Small intestine (tissue), 7 donors: ENCODE measurements at regions not wholly inside any gene's neighbourhood (a gene's known extent, or its start where the extent isn't known, plus 50 kb on each side); places are given as distances from the start of the nearest gene placed in this dataset.
A peak's percentile ranks its signal among the peaks of the same experiment; 100 is the strongest.

Experiments
- DNase-seq, 2 donors: peaks; one replicate each; pipeline versions ENCODE4 v3.0.0 to v3.0.0-alpha.2; 2013
- FAIRE-seq: peaks from 2 replicates; lab custom pipeline; 2012; peaks lifted over from hg19 to GRCh38; lab: Jason Lieb, UNC
- H3K27ac ChIP-seq, 3 donors: one replicate each; pipeline ENCODE4 v1.5.1; 2013; ENCODE audit warnings: low read length in 2 of 3, mild to moderate bottlenecking in 2 of 3, control low read depth in 1 of 3, inconsistent platforms in 1 of 3, low read depth in 1 of 3, moderate library complexity in 1 of 3
- H3K27me3 ChIP-seq, 3 donors: one replicate each; pipeline ENCODE4 v1.6.1; 2013; ENCODE audit warnings: low read length in 3 of 3, inconsistent platforms in 1 of 3; ENCODE audit not compliant: control insufficient read depth in 3 of 3, insufficient read depth in 3 of 3
- H3K36me3 ChIP-seq, 3 donors: one replicate each; pipeline ENCODE4 v1.6.1; 2013; ENCODE audit warnings: low read length in 3 of 3, inconsistent platforms in 1 of 3, low read depth in 1 of 3, mild to moderate bottlenecking in 1 of 3, moderate library complexity in 1 of 3; ENCODE audit not compliant: control insufficient read depth in 3 of 3, insufficient read depth in 2 of 3
- H3K4me1 ChIP-seq, 3 donors: one replicate each; pipeline ENCODE4 v1.6.1; 2013; ENCODE audit warnings: low read length in 2 of 3, inconsistent platforms in 1 of 3, low read depth in 1 of 3, mild to moderate bottlenecking in 1 of 3, moderate library complexity in 1 of 3; ENCODE audit not compliant: control insufficient read depth in 3 of 3, insufficient read depth in 2 of 3
- H3K4me3 ChIP-seq, 3 donors: one replicate each; pipeline ENCODE4 v1.5.1; 2013; ENCODE audit warnings: low read length in 3 of 3, control low read depth in 1 of 3, inconsistent platforms in 1 of 3, low read depth in 1 of 3, mild to moderate bottlenecking in 1 of 3, moderate library complexity in 1 of 3
- H3K9me3 ChIP-seq, 2 donors: one replicate each; pipeline ENCODE4 v1.6.1; 2013; ENCODE audit warnings: low read depth in 1 of 2, low read length in 1 of 2; ENCODE audit not compliant: control insufficient read depth in 2 of 2, insufficient read depth in 1 of 2
- WGBS, 3 donors: extraction: QIAGEN DNeasy Blood & Tissue Kit; methylation state at CpG; one replicate each; pipeline ENCODE4 v1.1.7; 2013; 5-methylcytosine and 5-hydroxymethylcytosine counted together
- donor health status: healthy with polysubstance abuse.
- donor health status: control.
- donor health status: control.
- donor health status: Bipolar disorder and iron deficiency.
- donor health status: healthy.

DNA sequence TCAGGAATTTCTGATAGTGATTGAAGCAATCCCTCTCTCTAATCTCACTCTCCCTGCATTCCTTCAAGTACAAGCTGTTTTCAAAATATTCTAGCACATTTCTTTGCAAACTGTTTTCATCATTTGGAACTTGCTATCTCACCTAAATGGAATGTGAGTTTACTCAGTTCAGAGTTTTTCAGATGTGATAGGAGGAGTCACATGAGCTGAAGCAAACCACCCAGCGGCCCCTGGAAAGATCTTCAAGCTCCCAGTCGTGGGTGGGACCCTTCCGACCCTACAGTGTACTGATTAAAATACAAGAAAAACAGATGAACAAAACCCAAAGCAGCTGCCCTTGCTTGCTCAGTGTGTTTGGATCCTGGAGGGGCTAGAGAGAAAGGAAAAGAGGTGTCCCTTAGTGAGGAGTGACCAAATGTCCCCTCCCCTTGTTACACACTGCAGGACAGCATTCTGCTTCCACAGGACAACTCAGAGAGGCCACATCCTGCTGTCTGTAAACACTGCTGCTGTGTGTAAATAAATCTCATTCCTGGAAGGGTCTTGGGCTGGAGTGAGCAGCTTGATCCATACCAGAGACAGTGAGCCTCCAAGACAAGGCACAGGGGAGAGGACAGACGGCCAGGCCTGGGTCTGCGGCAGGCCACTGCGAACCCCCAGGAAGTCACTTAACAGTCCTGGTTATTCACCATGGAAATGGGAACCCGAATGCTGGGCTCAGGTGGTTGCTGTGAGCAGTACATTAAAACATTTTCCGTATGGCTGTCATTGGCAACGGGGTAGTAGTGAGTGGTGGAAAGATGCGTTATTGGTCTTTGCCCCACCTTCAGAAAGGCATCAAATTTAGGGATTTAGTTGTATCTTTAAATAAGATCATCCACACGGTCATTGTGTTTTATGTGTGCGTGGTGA lies 229.2 kb downstream of the RHOU start:
- no peak overlapping the region for H3K4me3 ChIP-seq
- H3K36me3 ChIP-seq: no peaks in the 10 kb centered on the region
- H3K27ac ChIP-seq: peak overlapping the region in 2 of 3 donors; percentile 21 to 80
- H3K27me3 ChIP-seq: no peaks in the 10 kb centered on the region
- H3K9me3 ChIP-seq: no peaks in the 10 kb centered on the region
- FAIRE-seq (no peak), DNase-seq (peak in 1 of 2 donors; percentile 49)
- WGBS, 3 donors: 70 to 80% (median 73%) methylated on average over 12 of the region's 12 CpGs
- H3K4me1 ChIP-seq: peaks cover 0 to 12% (median 0%) of the 10 kb centered on the region in 3 donors

GRCh38 chr1:228968891-228969606 lies 233.8 kb downstream of the RHOU start:
- peaks cover 0 to 6% (median 0%) of the 10 kb centered on the region in 3 donors for H3K4me1 ChIP-seq
- no peaks in the 10 kb centered on the region for H3K36me3 ChIP-seq
- no peaks in the 10 kb centered on the region for H3K9me3 ChIP-seq
- 86 to 94% (median 86%) methylated on average over 15 of the region's 15 CpGs for WGBS, 3 donors
- no peak overlapping the region for H3K4me3 ChIP-seq
- no peak overlapping the region for H3K27ac ChIP-seq
- DNase-seq (no peak), FAIRE-seq (no peak)
- no peaks in the 10 kb centered on the region for H3K27me3 ChIP-seq

DNA sequence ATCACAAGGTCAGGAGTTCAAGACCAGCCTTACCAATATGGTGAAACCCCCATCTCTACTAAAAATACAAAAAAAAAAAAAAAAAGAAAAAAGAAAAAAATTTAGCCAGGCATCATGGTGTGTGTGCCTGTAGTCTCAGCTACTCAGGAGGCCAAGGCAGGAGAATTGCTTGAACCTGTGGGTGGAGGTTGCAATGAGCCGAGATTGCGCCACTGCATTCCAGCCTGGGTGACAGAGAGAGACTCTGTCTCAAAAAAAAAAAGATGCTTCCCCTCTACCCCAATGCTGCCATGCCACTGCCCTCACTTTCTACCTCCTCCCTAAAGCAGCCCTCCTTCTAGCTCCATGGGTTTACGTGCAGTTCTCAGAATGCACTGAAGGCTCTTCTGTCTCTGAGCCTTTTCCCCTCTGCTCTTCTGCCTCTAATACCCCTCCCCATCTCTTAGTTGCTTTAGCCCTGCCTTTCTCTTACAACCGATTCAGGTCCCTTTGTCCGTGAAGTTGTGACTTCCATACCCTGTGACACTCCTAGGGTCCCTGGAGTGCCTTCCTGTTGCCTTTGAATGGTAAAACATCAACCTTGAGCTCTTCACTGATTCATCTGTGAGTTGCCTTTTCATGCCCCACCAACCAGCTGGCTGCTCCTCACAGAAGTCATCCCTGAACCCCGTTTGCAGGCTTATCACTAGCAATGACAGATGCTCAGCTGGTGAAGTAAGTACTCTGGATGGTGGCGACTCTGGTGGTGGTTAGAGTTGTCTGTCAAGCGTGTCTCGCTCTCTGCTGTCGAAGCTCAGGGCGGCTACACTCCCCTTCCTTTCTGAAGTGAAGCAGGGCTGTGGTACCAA lies 234.9 kb downstream of the RHOU start:
- Histone ChIP-seq H3K4me1 (no peaks in the 10 kb centered on the region), H3K9me3 (no peaks in the 10 kb centered on the region), H3K27ac (no peak overlapping the region), H3K4me3 (no peak overlapping the region), H3K27me3 (no peaks in the 10 kb centered on the region), H3K36me3 (no peaks in the 10 kb centered on the region)
- WGBS, 3 donors: 90 to 93% (median 93%) methylated on average over 11 of the region's 11 CpGs
- FAIRE-seq (no peak), DNase-seq (no peak)

DNA sequence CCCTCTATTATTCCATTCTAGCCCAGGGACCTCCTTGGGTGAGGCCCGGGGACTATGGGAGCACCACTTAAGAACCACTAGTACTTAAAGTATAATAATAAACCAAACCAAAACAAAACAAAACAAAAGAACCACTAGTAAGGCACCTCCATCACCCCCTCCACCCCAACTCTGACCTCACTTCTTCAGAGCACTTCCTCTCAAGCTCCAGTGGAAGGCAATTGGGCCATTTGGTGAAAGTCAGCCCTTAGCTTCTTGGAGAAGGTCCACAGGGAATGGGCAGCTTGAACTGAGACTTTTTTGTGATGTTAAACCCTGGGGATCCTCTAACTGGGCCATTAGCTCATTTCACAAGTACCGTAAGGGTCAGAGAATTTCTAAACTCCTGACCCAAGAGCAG lies 237.3 kb downstream of the RHOU start:
- H3K4me1 ChIP-seq: no peaks in the 10 kb centered on the region
- H3K27me3 ChIP-seq: no peaks in the 10 kb centered on the region
- H3K36me3 ChIP-seq: no peaks in the 10 kb centered on the region
- H3K27ac ChIP-seq: no peak overlapping the region
- 87 to 94% (median 91%) methylated on average over 2 of the region's 2 CpGs for WGBS, 3 donors
- no peak for DNase-seq
- FAIRE-seq: no peak
- H3K9me3 ChIP-seq: no peaks in the 10 kb centered on the region
- no peak overlapping the region for H3K4me3 ChIP-seq

DNA sequence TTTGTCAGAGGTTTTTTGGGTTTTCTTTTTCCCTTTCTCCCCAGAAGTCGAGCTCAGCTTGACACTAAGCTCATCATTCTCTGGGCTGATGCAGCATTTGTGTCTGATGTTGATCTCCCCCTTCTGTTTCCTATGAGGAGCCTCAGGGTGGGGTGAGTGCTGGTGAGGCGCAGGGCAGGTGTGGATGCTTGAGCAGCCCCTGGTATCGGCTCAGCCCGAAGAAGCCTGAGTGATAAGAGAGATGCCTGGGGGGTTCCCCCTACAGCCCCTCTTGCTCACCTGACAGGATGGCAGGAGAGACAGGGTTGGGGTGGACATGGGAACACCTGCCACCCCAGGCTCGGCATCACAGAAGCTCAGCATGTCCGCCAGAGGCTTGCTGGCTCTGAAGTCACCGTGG lies 239.0 kb downstream of the RHOU start:
- DNase-seq (no peak), FAIRE-seq (no peak)
- Histone ChIP-seq H3K4me1 (peaks cover 0 to 4% (median 0%) of the 10 kb centered on the region in 3 donors), H3K27ac (no peak overlapping the region), H3K4me3 (no peak overlapping the region), H3K9me3 (no peaks in the 10 kb centered on the region), H3K27me3 (no peaks in the 10 kb centered on the region), H3K36me3 (no peaks in the 10 kb centered on the region)
- 90 to 93% (median 93%) methylated on average over 7 of the region's 7 CpGs for WGBS, 3 donors

DNA sequence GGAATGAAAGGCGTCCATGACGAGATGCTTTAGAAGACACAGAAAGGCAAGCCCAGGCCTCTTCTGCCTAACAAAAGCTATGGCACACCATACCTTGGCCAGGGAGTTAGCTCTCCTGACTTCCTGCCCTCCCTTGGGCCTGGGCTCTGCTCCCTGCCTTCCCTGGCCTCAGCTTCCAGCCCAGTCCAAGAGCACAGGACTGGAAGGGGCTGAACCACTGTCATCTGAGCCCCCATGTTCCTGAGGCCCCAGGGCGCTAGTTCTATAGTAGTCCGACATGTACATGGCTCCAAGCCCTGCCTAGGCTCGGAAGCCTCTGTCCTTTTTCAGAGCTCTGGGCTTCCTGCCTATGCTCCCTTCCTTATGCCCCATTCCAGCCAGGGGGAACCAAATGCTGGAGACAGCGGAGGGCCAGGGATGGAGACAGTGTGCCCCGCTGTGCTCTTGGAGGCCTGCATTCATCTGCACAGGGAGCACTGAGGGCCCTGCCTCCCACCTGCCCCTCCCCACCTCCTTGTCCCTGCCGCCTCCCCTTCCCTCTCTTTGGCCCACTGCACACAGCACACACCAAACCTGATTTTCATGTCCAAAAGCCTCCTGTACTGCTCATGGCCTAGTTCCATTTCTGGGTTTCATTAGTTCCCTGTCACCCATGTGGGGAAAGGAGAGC lies 240.1 kb downstream of the RHOU start:
- FAIRE-seq (no peak), DNase-seq (no peak)
- H3K36me3 ChIP-seq: no peaks in the 10 kb centered on the region
- WGBS, 3 donors: 95 to 99% (median 97%) methylated on average over 8 of the region's 8 CpGs
- H3K4me3 ChIP-seq: no peak overlapping the region
- H3K27me3 ChIP-seq: no peaks in the 10 kb centered on the region
- peaks cover 0 to 4% (median 0%) of the 10 kb centered on the region in 3 donors for H3K4me1 ChIP-seq
- no peak overlapping the region for H3K27ac ChIP-seq
- H3K9me3 ChIP-seq: no peaks in the 10 kb centered on the region

DNA sequence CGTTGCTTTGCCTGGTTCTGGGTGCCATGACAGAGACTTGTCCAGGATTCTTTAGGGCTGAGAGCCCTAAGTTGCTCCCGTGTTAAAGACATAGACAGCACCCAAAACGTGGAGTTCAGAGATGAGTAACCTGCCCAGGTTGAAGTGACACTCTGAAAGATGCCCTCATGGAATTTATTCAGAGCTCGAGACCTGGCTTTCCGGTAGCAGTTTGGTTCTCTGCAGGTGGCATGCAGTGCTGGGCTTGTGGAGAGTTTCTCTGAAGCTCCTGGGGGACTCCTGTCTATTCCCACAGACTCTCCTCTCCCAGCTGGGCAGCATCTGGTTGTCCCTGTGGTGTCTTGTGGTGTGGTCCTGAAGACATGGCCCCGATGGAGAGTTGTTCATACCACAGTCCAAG lies 241.0 kb downstream of the RHOU start:
- H3K27ac ChIP-seq: no peak overlapping the region
- H3K4me1 ChIP-seq: peaks cover 0 to 4% (median 0%) of the 10 kb centered on the region in 3 donors
- H3K9me3 ChIP-seq: no peaks in the 10 kb centered on the region
- FAIRE-seq: no peak
- H3K4me3 ChIP-seq: no peak overlapping the region
- 78 to 84% (median 80%) methylated on average over 6 of the region's 6 CpGs for WGBS, 3 donors
- H3K36me3 ChIP-seq: no peaks in the 10 kb centered on the region
- no peaks in the 10 kb centered on the region for H3K27me3 ChIP-seq
- DNase-seq: no peak
